Calu3 (cell line): ENCODE measurements at regions not wholly inside any gene's neighbourhood (a gene's known extent, or its start where the extent isn't known, plus 50 kb on each side); places are given as distances from the start of the nearest gene placed in this dataset.

Experiments
- BruUV-seq: library from RNA; stranded (reverse); fragments of 400-500 nt; replicated peaks from 2 replicates; lab custom pipeline; 2021; lab: Mats Ljungman, UMichigan
- CTCF ChIA-PET: fragments of 300-600 bp; sonication (Branson Sonifier 250); formaldehyde crosslinking; loops from one replicate; lab custom pipeline; 2022; ENCODE audit warnings: antibody characterized with exemption; lab: Charles Lee
- DNase-seq: peaks from one replicate; pipeline ENCODE4 v3.0.0; 2022
- H3K27ac Mint-ChIP-seq: one replicate; pipeline ENCODE4 v1.8.0; 2022; ENCODE audit warnings: mixed read lengths; ENCODE audit not compliant: unreplicated experiment
- H3K27me3 Mint-ChIP-seq: one replicate; pipeline ENCODE4 v1.8.0; 2022; ENCODE audit warnings: mixed read lengths; ENCODE audit not compliant: unreplicated experiment
- H3K36me3 Mint-ChIP-seq: one replicate; pipeline ENCODE4 v1.8.0; 2022; ENCODE audit warnings: mild to moderate bottlenecking, moderate library complexity, mixed read lengths; ENCODE audit not compliant: insufficient read depth, unreplicated experiment
- H3K4me1 Mint-ChIP-seq: one replicate; pipeline ENCODE4 v1.8.0; 2022; ENCODE audit warnings: mild to moderate bottlenecking, low read depth, mixed read lengths; ENCODE audit not compliant: unreplicated experiment
- H3K4me3 Mint-ChIP-seq: one replicate; pipeline ENCODE4 v1.8.0; 2022; ENCODE audit warnings: mild to moderate bottlenecking, low read depth, moderate library complexity, mixed read lengths; ENCODE audit not compliant: unreplicated experiment
- H3K9me3 Mint-ChIP-seq: one replicate; pipeline ENCODE4 v1.8.0; 2022; ENCODE audit warnings: low read depth, mixed read lengths; ENCODE audit not compliant: unreplicated experiment
- intact Hi-C: fragments of 100-400 bp; cut with micrococcal nuclease; formaldehyde crosslinking; loops from one replicate; pipeline ENCODE4 v1.10.0; 2022; ENCODE audit not compliant: unreplicated experiment
- TF ChIP-seq, protein P1 (sequence below): fragments of 200-600 bp; IDR thresholded peaks from one replicate; pipeline ENCODE4 v1.8.0; 2022; ENCODE audit warnings: antibody characterized with exemption; ENCODE audit not compliant: unreplicated experiment

DNA sequence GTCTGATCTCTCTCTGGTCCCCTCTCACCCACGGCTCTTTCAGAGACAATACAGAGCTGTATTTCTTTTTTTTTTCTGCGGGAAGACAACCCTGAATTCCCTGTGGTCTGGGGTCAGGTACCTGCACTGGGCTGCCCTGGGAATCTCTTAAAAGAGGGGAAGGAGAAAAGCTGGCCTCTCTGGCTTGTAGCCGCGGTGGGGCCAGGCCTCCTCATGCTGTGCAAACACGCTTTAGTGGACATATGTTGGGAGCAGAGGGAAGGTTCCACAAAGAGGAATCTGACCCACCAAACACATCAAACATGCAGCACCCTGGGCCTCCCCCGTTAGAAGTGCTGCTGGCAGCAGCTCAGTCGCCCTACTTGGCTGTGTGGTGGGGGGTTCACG lies 143.7 kb upstream of the ZFHX3 start:
- BruUV-seq, result no TSS peak
- H3K27me3 Mint-ChIP-seq, result peaks cover 42% of the 10 kb centered on the region
- intact Hi-C loops, result no loop called here
- H3K27ac Mint-ChIP-seq, result no peak overlapping the region
- TF ChIP-seq, protein P1, sequence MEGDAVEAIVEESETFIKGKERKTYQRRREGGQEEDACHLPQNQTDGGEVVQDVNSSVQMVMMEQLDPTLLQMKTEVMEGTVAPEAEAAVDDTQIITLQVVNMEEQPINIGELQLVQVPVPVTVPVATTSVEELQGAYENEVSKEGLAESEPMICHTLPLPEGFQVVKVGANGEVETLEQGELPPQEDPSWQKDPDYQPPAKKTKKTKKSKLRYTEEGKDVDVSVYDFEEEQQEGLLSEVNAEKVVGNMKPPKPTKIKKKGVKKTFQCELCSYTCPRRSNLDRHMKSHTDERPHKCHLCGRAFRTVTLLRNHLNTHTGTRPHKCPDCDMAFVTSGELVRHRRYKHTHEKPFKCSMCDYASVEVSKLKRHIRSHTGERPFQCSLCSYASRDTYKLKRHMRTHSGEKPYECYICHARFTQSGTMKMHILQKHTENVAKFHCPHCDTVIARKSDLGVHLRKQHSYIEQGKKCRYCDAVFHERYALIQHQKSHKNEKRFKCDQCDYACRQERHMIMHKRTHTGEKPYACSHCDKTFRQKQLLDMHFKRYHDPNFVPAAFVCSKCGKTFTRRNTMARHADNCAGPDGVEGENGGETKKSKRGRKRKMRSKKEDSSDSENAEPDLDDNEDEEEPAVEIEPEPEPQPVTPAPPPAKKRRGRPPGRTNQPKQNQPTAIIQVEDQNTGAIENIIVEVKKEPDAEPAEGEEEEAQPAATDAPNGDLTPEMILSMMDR, result no peak
- no peaks in the 10 kb centered on the region for H3K36me3 Mint-ChIP-seq
- H3K4me1 Mint-ChIP-seq, result no peaks in the 10 kb centered on the region
- DNase-seq, result no peak
- no peaks in the 10 kb centered on the region for H3K9me3 Mint-ChIP-seq
- CTCF ChIA-PET, result no interaction called here
- H3K4me3 Mint-ChIP-seq, result no peak overlapping the region

DNA sequence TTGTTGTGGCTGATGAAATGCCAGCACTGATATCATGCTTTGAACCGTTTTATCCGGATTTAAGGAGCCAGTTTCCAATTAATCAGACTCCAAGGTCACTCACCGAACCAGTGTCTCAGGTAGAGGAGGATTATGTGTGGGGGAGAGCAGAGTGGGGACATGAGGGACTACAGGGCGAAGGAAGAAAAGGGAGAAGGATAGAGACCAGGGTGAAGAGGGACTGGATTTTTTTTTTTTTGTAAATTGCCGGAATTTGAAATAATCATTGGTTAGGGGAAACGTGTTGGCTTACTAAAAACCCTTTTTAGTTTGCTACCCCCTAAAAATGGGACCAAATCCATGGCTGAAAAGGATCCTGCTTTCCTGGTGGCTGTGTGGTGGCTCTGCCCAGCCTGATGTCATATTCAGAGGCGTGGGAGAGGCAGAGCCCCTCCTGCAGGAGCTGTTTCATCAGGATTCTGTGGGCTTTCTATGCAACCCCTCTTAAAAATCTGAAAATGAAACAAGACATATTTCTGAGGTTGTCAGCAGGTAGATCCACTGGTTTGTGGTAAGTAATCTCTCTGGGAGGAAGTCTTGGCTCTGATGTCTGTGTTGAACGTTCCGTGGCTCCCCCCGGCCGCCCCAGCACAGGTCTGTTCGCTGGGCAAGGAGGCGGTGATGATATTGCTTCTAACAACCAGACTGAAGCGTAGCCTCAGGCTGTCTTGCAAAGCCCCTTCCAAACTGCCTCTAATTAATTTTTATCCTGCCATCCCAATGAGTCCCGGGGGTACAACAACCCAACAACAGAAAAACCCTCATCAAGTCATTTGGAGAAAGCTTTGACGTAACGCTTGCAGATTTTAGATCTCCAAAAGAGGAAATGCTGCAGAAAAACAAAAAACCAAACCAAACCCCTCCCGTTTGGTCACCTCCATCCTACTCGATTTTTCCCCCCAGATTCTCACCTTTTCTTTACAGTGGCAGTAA lies 143.0 kb upstream of the ZFHX3 start:
- no peaks in the 10 kb centered on the region for H3K4me1 Mint-ChIP-seq
- H3K4me3 Mint-ChIP-seq, result no peak overlapping the region
- CTCF ChIA-PET, result interaction anchor here (0.9 kb wide), 1 partner anchor 358 kb away, joined by 3 read pairs; no protein-coding TSS in a partner anchor
- TF ChIP-seq, protein P1, result no peak
- no peak overlapping the region for H3K27ac Mint-ChIP-seq
- DNase-seq, result no peak
- no peaks in the 10 kb centered on the region for H3K9me3 Mint-ChIP-seq
- BruUV-seq, result no TSS peak
- H3K36me3 Mint-ChIP-seq, result no peaks in the 10 kb centered on the region
- intact Hi-C loops, result no loop called here
- H3K27me3 Mint-ChIP-seq, result peaks cover 42% of the 10 kb centered on the region

DNA sequence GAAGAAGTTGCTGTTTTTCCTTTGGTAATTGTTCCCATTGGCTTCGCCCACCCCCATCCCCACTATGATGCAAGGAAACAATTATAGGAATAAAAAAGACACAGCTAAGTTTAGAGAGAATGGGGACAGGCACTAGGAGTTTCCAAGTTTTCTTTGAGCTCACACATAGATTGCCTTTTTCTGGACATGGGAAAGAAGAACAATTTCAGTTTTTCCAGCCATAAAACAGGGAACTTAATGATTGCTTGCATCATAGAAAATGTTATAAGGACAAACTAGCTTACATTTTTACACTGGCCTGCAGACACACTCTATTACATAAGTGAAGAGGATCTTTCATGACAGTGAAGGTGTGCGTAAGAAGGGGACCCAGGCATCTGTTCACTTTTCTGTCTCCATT lies 142.3 kb upstream of the ZFHX3 start:
- Mint-ChIP-seq H3K27ac (no peak overlapping the region), H3K4me1 (no peaks in the 10 kb centered on the region), H3K36me3 (no peaks in the 10 kb centered on the region), H3K4me3 (no peak overlapping the region), H3K27me3 (peaks cover 42% of the 10 kb centered on the region), H3K9me3 (no peaks in the 10 kb centered on the region)
- DNase-seq, result no peak
- intact Hi-C loops, result no loop called here
- BruUV-seq, result no TSS peak
- CTCF ChIA-PET, result interaction anchor here (0.9 kb wide), 1 partner anchor 358 kb away, joined by 3 read pairs; no protein-coding TSS in a partner anchor
- TF ChIP-seq, protein P1, result no peak

DNA sequence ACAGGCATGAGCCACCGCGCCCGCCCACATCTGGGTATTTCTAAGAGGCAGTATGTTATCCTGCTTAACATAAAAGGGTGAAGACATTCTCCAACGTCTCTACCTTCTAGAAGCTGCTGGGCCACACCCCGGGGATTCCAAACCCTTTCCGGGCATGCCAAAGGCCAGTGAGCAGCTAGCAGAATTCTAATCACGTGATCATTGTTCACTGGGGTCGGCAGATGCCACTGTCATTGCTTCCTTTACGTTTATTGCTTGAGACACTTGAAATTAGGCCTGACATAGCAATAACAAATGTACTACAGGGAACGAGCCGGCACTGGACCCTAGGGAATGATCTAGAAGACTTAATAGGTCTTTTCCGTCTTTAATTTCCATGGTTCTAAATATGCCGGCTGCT lies 141.2 kb upstream of the ZFHX3 start:
- Mint-ChIP-seq H3K27ac (no peak overlapping the region), H3K9me3 (no peaks in the 10 kb centered on the region), H3K27me3 (peaks cover 50% of the 10 kb centered on the region), H3K36me3 (no peaks in the 10 kb centered on the region), H3K4me3 (no peak overlapping the region), H3K4me1 (no peaks in the 10 kb centered on the region)
- TF ChIP-seq, protein P1, result no peak
- no TSS peak for BruUV-seq
- intact Hi-C loops, result no loop called here
- CTCF ChIA-PET, result interaction anchor here (0.5 kb wide), 1 partner anchor 789 kb away, joined by 3 read pairs; no protein-coding TSS in a partner anchor
- no peak for DNase-seq
